NOMO-1 (cell line): ENCODE measurements at regions not wholly inside any gene's neighbourhood (a gene's known extent, or its start where the extent isn't known, plus 50 kb on each side); places are given as distances from the start of the nearest gene placed in this dataset.

Source experiments
- DNase-seq, 2 experiments: peaks; one replicate each; lab custom pipeline; 2025; ENCODE audit not compliant: unreplicated experiment in 2 of 2; lab: John Stamatoyannopoulos, UW

DNA sequence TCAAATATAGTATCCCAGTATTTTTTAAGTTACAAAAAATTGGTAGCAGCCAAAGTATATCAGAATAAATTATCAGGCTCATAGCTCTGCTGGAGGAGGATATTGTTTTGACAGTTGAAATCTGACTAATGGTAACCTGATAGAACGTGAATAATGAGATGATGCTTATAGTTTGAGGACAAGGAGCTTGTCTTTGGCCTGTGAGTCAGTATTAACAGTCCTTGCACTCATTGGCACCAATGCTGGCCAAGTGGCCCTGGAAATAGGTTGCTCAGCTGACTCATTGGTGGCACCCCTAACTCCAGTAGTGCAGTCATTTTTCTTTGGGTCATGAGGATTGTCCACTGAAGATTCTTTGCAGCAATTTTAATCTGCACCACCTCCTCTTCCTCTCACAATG is 203.3 kb upstream of the JADE1 start:
- no peak for DNase-seq

DNA sequence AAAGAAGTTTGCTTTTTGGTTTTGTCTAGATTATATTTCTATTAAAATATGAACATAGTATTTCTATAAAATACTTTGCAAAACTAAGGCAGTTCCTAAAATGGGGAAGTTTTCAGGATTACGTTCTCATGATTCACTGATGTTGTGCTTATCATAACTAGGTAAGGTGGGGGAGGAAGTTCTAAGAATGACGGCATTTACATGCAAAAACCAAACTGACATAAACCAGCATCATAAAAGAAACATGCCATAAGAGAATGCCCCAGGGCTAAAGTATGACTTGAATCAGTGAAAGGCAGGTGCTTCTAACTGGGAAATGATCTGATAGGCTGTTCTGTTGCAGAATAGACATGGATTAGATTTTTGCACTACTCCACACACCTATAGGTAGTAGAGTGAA is 204.7 kb upstream of the JADE1 start:
- no peak for DNase-seq

DNA sequence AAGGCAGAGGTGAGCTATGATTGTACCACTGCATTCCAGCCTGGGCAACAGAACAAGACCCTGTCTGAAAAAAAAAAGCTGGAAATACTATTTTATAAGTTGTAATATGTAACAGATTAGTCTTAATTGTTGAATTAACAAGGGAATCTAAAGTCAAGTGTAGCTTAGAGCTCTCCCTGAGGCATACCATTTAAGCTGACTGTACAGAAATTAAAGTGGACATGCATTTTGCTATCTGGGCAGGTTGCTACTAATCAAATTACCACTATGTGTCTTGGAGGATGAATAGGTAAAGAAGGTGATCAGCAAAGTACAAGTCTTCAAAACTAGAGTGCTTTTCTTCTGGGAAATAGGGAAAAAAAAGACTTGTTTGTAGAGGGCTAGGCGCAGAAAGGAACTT is 205.3 kb upstream of the JADE1 start:
- no peak for DNase-seq

DNA sequence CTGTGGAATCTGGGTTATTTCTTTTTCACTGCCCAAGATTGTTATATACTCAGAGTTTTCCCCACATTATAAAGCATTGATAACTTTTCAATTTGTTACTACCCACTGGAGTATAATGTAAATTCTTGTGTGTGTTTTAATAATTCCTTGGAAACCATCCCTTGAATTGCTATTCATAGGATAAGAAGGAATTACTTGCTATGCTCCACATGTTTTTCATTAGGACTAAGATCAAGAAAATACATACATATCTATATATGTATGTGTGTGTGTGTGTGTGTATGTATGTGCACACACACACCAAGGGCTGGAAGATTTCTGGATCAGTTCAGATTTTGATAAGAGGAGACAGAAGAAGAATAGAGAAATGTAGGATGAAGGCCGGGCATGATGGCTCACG is 206.4 kb upstream of the JADE1 start:
- DNase-seq = no peak

DNA sequence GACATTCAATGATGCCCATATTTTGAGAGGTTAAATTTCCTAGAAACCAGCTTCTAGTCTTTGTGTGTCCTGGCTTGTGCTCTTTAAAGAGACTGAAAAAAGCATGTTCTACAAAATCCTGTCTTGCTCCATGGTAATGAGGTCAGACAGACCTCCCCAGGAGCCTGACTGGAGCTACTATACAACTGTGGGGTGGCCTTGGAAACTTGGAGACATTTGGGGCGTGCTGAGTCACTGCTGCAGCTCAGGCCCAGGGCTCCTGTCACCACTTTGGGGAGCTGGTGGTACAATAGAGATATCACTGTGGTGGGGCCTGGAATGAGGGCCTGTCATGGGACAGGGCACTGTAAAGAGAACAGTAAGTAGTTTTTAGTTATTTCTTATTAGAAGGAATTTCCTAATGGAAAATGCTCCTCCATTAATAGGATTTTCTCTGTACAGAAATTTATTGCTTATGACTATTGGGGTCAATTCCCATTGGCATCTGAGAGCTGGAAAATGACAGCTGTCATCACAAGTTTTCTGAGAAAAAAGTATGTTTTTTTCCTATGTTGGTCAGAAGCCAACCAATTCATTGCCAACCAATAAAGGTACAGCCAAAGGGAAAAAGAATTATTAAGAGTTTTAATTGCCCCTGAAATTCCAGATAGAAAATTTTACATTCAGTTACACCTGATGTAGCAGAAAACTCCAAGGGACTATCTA is 207.4 kb upstream of the JADE1 start:
- DNase-seq = no peak

DNA sequence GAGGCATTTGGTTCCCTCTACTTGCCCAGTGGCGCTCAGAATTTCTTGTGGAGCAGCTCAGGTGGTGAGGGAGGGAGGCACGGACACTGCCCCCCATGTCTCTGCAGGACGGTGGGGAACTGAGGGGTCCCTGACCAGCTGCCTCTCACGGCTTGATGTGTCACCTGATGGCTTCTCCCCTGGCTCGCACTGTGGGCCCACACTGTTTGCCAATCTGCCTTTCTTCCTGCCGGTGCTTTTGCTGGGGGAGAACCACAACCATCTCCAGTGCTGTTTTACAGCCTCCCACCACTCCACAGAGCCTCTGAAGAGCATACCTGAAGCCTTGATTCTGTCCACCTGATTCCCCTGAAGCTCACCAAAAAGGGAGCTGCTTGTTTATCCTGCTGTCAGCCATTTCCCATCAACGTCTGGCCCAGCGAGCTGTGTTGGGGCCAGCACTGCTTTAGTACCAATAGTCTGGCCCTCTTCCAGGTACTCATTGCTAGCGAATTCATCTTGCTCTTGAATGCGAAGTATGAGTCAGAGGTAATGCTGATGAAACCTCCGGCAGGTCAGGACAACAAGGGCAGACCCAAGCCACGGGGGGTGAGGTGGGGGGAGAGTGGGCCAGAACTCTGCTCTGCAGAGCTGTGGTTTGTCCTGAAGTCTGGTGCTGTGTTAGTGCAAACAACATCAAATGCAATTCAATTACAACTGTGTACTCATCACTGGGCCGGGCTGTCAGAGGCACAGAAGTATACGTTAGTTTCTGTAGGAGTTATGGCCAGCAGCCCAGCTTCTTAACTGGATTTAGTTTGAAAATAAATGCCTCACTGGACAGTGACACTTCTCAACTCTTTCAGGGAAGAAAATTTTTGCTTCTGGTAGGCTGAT is 208.3 kb upstream of the JADE1 start:
- no peak for DNase-seq

DNA sequence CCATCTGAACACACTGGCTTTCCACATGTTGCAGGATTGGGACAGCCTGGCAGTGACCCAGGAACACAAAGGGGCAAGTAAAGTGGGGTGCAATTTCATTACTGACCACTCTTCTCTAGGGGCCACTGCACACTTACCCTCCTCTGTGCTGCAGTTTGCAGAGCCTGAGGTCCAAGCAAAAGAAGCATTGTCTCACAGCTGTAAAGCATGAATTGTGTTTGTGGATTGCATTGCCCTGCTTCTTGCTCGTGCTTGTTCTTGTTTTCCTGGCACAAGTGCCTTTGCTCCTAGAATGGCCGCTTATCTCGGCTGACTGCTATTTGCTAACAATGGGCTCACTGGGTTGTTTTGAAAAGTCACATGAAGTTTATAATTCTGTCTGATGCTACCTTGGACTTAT is 209.1 kb upstream of the JADE1 start:
- DNase-seq = no peak

DNA sequence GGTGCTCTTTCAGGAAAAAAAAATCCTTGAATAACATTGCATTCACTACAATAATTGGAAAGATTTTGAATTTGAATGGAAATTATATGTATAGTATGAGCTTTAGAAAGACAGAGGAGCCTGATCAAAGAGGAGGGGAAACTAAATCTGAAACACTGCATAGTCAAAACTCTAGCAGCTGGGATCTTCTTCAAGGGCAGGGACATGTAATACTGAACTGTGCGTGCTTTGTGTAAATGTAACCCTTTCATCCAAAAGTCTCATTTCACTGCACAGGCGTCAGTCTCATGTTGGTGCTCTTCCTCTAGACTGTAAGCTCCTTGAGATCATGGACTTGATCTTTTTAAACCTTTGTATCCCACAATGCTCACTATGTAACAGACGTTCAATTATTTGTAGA is 212.0 kb upstream of the JADE1 start:
- no peak for DNase-seq

DNA sequence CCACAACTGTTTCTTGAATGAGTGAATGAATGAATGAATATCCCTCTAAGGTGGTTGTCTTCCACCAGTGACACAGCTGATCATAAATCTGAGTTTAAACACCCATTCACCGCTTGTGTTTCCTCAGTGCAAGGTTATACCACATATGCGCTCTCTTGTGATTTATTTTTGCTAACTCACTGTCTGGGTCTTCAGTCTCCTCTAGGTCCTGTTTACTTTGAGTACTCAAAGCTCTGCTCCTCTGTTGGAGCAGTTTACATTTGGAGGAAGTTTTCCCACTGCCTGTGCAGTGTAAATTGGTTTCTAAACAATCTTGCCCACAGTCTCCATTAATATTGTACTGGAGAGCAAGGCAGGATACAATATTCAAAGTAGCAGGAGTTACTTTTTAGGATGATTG is 212.6 kb upstream of the JADE1 start:
- no peak for DNase-seq

DNA sequence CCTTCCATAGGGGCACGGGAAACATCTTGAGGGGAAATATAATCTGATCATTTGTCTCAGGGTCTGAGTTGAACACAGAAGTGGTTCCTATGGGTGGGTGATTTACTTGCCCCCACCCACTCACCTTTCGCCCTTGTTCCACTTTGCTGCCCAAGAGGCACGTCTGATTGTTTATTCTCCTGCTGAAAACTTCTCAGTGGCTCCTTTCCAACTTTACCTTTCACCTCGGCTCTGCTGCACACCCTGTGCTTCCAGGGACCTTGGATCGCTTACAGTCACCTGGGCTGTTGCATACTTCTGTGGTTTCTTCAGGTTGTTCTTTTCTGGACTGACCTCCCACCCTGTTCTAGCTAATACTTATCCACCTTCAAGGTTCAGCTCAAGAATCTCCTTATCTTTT is 213.4 kb upstream of the JADE1 start:
- no peak for DNase-seq

DNA sequence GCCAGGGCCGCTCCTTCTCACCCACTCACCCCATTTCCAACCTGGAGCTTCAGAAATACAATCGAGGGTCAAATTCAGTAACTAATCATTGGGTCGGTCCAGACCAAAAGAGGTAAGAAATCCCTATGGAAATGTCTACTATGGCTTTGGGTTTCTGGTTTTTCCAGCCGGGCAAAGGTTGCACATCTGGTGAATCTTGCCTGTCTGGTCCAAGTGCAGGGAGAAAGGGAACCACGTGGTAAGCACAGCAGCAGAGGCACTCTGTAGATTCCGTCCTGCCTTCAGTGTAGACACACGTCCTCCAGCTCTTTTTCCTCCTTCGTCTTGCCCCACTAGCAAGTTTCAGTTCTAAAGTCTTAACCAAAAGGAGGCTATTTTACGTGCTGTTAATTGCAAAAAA is 218.0 kb upstream of the JADE1 start:
- no peak for DNase-seq

DNA sequence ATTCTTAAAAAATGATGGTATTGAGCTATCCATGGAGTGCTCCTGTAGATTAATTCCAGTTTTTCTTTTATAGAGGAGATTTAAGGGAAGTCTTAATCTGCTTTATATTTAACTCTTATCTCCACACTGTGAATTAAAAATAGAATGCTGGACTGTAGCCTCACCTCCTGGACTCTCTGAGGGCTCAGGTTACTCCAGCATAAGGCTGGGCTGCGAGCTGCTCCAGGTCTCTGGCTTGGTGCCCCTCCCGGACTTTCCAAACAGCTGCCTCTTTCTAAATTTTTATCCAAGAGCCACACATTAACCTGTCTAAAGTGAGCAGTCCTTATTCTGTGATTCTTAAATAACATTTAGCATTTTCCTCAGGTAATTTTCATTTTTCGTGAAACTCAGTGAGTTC is 218.7 kb upstream of the JADE1 start:
- no peak for DNase-seq

DNA sequence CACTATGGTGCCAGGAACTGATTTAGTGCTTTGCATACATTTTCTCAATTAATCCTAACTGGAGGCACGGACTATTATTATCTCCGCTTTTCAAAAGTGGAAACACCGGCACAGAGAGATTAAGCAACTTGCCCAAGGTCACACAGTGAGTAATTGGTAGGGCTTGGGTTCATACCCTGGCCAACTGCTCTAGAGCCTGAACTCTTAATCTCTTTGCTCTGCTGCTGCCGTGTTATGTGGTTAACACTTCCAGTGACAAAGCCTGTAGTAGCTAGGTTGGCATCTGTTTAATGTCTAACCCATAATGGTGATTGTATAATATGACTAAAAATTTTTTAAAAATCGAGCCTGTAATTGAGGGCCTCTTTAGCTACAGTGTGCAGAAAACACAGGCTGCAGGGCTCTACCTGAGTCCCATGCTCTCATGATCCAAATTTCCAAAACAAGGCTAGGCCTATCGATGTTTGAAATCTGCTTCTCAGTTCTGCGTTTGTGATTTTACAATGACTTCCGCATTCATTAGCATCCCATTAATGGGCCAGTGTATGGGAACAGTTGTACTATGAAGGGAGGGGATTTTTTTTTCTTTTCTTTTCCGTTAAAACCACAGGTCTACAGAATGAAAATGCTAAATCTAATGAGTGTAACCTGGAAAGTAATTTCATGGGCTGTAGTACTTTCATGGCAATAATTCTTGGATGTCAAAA is 219.3 kb upstream of the JADE1 start:
- DNase-seq = no peak

DNA sequence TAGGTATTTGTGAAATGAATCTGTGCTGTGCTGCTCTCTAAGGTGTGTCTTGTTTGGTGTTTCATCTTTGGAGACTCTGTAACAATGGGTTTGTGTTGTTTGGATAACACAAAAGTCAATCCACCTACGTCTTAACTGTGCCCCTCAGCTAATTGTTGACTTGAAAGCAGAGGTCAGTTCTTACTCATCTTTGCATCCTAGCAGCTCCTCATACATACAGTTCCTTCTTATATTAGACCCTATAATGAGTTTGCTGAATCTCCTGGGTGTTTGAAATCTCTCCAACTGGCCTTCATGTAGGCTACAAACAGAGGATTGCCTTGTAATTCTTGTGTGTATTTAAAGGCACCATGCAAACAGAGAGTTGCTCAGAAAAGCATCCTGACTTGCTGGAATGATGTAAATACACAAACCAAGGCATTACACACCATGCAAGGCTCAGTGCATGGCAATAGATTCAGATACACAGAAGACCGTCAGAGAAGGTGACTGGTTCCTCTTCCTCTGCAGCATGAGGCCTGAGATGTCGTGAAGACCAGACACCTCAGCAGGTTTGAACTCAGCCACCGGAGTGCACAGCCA is 220.0 kb upstream of the JADE1 start:
- no peak for DNase-seq

DNA sequence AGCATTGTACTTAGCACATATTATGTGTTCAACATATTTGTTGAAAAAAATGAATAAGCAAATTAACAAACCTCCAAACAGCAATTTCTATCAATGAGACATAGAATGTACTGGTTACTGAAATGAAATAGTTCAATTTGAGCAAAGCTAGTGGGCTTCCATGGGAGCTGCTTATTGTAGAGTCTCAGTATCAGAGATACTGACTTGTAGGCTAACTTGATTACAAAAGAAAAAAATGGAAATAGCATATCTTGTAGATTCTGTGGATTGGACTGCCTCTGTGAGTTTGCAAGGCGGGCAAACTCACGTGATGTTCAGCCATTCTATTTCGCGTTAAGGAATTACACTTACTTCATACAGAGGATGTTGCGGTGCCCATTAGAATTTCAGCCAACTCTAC is 222.1 kb upstream of the JADE1 start:
- DNase-seq = no peak

DNA sequence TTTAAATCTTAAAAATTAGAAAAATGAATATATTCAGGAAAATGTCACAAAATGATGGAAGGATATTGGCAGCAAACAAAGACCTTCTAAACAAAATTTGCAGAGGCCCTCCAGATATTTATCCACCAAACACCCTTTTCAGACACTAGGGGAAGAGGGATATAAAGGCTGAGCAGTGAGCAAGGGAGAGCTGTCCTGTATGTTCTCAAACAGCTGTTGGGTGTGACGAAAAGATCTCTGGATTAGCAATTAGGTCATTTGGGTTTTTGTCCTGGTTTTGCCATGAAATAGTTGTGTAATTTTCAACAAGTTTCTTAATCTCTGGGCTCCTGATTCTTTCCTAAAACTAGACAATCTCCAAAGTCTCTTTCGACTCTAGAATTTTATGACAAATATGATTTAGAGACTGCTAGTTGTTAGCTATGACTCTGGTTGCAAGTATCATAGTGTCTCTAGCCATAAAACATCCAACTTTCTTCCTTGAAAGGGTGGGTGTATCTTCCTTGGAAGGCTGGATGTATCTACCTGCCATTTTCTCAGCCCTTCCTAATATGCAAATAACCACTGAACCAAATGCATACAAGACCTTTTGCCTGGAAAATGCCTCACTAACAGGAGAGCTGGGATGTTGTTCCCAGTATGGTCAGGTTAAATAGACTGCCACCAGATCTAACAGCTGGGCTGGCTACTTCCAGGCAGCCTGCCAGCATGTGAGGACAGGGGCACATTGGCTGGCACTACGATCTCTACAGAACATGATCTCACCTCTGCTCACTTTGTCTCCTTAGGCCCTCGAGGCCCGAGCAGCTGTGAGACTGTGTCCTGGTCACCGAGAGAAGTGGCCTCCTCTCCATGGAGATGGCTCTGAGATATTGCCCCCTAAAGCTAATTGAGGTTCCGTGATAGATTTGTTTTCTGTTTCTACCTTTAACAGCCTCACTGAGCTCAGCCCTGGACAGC is 225.5 kb upstream of the JADE1 start:
- DNase-seq = no peak

DNA sequence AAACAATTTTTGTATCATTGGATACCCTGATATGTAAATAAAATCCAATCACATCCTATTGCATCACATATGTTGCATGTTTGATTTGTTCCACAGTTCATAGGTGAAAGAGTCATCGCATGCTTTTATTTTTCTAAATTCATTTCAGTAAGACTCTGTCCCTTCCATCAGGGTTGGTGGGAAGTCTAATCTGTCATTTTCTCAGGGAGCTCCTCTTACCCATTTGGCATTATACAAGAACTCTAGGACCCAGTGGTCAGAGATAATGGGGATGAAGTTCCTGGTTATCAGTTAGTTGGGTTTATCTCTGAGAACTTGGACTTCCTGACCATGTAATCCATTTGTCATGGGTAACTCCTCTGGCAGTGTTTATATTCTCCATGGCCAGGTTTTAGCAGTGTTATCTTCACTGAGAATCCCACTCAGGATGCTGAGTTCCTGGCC is 227.1 kb upstream of the JADE1 start:
- DNase-seq = no peak

DNA sequence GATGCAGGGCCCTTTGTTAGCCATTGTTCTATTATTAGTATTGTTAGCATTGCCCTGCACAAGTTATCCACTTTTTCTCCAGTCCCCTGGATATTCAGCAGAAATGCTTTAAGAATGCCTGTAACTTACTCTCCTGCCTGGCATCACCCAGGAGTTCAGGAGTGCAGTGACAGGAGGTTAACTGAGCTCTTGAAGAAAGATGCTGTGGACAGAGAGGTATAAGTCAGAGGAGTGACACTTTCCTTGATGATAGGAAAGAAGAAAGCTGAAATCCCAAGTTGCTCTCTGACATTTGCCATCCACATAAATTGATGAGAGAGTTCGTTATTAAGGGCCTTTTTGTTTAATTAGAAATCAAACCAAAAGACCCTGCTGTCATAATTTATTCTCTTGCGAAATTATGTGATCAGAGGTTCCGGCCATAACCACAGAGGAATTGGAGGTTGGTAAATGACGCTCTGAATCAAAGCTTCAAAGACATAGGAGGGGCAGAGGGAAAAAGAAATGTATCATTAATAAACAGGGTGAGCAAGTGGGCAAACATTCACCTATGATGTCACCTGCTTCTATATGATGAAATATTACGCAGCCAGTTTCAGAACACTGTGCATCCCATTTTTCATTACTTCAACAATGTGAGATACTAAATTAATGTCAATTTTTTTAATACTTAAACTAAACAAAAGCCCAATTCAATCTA is 230.2 kb upstream of the JADE1 start:
- no peak for DNase-seq

DNA sequence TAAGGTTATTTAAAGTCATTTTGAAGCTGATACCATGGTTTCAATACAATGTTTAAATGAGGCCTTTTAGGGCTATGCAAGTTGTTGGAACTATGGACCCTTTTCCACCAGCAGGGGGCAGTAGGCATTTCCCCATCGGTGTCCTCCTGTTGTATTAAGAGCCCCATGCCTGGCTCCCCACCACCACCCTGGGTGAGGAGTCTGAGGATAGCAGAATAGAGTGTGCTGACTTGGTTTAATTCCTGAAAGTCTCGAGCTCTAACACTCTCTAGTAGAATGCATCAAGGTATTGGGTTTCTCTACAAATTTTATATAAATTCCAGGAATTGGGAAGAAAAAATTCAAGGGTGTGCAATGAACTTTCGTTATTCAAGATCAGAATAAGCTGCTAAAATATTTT is 234.8 kb upstream of the JADE1 start:
- DNase-seq = peak; percentile 6 to 13
